ENCODE measurements at regions not wholly inside any gene's neighbourhood (a gene's known extent, or its start where the extent isn't known, plus 50 kb on each side); places are given as distances from the start of the nearest gene placed in this dataset.

DNA sequence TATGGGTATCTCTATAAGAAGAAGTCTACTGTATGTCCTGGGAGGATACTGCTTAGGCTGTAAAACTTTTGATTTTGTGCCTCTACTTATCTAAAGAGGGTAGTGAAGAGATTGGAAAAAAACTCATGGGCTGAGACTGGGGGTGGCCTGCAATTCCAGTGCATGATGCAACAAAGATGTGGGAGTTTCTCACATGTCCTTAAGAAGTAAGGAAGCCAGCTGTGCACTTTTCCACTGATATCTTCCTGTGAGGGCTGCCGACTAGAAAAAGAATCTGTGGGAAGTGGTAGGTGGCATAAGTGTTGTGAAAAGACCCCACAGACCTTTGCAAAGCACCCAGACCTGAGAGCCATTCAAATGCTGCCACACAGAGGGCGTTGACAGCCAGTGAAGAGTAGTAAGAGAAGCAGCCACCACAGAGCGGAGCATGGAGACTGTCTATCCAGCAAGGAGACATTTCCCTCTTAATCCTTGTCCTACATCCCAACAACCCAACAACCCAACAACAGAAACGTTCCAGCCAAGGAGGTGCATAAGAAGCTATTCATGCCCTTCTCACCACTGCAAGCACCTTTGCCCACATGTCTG, 65.1 kb downstream of the PFDN4 start:
- H3K4me3 ChIP-seq (ENCODE audit: insufficient read depth, low read depth, low read length) = no peak overlapping the region
- H3K27me3 ChIP-seq (ENCODE audit: control insufficient read depth, insufficient read depth, low read length) = no peaks in the 10 kb centered on the region
- H3K36me3 ChIP-seq (replicated peaks; ENCODE audit: control insufficient read depth, insufficient read depth, low read length) = no peaks in the 10 kb centered on the region
- DNase-seq = no peak

DNA sequence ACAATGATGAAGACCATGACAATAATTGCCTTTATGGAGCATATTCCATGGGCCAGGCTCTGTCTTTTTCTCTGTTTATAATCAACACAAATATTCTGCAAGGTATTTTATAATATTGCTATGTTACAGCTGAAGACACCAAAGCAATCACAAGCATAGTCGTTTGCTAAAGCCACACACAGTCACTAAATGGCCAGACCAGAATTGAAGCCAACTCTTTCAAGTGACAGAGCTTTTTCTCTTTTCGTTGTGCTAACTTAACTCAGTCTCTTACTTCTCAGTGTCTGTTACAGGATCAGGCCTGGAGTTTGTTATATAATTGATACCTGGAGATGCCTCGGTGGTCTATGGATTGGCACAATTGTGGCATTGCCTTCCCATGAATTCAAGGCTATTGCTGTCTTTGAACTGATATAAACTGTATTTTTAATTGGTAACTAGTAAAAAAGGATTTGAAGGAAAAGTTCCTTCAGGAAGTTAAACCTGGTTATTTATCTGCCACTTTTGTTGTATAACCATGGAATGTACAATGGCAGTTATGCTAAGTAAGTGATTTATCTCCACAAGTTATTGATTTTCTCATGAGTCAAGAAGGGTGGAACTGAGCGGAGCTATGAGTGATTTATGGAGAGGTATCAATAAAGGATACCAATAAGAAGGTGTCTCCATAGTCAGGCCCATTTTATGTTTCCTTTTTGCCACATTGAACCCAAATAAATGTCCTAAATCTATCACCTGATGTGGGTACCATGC, 67.6 kb downstream of the PFDN4 start:
- no peak overlapping the region for H3K4me3 ChIP-seq (ENCODE audit: insufficient read depth, low read depth, low read length)
- no peaks in the 10 kb centered on the region for H3K27me3 ChIP-seq (ENCODE audit: control insufficient read depth, insufficient read depth, low read length)
- H3K36me3 ChIP-seq (replicated peaks; ENCODE audit: control insufficient read depth, insufficient read depth, low read length) = no peaks in the 10 kb centered on the region
- DNase-seq = no peak

DNA sequence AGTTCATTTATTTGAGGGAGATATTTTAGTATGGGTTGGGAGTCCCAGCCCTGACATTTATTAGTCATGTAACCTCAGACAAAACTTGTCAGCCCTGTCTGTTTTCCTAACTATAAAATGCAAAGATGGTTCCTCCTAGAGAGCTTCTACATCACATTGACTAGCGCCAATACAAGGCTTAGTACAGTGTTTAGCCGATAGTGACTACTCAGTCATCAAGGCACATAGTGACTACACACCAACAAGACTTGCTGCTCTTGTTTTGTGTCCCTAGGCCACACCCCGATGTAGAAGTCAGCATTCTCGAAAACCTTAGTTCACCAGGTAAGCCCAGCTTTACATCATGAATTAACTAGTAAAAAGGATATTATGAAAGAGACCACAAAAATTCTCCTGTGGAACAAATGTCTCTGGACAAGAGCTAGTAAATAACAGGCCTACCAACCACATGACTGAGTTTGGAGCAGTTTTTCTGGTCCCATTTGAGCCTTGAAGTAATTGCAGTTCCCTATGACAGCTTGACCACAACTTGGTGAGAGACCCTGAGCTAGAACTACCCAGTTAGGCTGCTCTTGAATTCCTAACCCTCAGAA, 68.8 kb downstream of the PFDN4 start:
- H3K36me3 ChIP-seq (replicated peaks; ENCODE audit: control insufficient read depth, insufficient read depth, low read length) = no peaks in the 10 kb centered on the region
- no peaks in the 10 kb centered on the region for H3K27me3 ChIP-seq (ENCODE audit: control insufficient read depth, insufficient read depth, low read length)
- DNase-seq = no peak
- H3K4me3 ChIP-seq (ENCODE audit: insufficient read depth, low read depth, low read length) = no peak overlapping the region

DNA sequence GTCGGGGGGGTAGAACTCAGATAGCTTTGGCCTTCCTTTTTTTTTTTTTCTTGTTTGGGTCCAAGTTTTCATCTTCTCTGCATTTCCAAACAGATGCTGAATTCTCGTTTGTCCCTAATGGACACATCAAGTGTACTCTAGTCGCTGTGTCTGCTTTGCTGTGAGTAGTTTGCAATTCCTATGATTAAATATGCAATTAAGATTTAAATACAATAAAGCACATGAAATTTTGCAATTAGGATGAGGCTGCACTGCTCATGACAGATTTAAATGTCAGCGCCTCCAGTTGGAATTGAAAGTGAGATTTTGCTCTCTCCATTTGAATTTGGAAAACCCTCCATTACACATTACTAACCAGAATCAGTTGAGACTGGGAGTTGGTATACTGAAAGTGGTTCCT, 70.4 kb downstream of the PFDN4 start:
- DNase-seq = no peak
- Histone ChIP-seq H3K27me3 (ENCODE audit: control insufficient read depth, insufficient read depth, low read length) (no peaks in the 10 kb centered on the region), H3K36me3 (replicated peaks; ENCODE audit: control insufficient read depth, insufficient read depth, low read length) (no peaks in the 10 kb centered on the region), H3K4me3 (ENCODE audit: insufficient read depth, low read depth, low read length) (no peak overlapping the region)

DNA sequence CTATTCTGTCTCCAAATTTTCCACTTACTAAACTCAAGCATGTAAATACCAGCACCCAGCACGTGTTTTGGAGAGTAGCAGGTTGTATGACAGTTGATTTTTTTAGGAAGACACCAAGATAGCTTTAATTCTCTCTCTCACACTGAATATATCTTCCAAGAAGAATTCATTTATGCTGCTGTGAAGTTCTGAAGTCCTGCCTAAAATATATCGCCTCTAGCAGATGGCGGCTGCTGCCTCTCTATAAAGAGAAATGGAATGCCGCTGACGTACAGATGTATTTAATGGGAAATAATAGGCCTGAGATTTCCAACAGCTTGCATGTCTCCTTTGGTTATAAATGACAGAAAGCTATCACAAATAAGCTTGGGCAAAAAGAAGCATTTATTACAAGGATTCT, 74.7 kb downstream of the PFDN4 start:
- Histone ChIP-seq H3K27me3 (ENCODE audit: control insufficient read depth, insufficient read depth, low read length) (no peaks in the 10 kb centered on the region), H3K36me3 (replicated peaks; ENCODE audit: control insufficient read depth, insufficient read depth, low read length) (no peaks in the 10 kb centered on the region), H3K4me3 (ENCODE audit: insufficient read depth, low read depth, low read length) (no peak overlapping the region)
- no peak for DNase-seq

DNA sequence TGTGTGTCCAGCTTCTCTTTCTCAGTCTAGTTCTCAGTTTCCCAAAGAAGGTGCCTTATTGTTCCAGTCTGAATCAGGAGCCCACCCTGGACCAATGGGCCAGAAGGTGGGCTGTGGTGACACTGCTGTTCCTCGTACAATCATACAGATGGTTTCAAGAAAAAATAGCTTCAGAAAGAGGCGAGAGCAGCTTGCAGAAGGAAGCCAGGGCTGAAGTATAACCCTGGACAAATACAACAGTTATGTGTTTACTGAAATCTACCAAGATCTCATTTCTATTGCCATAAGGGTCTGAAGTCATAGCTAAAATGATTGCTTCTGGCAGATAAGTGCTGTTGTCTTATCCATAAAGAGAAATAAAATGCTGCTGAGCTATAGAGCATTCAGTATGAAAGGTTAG, 75.4 kb downstream of the PFDN4 start:
- no peaks in the 10 kb centered on the region for H3K27me3 ChIP-seq (ENCODE audit: control insufficient read depth, insufficient read depth, low read length)
- no peaks in the 10 kb centered on the region for H3K36me3 ChIP-seq (replicated peaks; ENCODE audit: control insufficient read depth, insufficient read depth, low read length)
- no peak overlapping the region for H3K4me3 ChIP-seq (ENCODE audit: insufficient read depth, low read depth, low read length)
- DNase-seq = no peak

DNA sequence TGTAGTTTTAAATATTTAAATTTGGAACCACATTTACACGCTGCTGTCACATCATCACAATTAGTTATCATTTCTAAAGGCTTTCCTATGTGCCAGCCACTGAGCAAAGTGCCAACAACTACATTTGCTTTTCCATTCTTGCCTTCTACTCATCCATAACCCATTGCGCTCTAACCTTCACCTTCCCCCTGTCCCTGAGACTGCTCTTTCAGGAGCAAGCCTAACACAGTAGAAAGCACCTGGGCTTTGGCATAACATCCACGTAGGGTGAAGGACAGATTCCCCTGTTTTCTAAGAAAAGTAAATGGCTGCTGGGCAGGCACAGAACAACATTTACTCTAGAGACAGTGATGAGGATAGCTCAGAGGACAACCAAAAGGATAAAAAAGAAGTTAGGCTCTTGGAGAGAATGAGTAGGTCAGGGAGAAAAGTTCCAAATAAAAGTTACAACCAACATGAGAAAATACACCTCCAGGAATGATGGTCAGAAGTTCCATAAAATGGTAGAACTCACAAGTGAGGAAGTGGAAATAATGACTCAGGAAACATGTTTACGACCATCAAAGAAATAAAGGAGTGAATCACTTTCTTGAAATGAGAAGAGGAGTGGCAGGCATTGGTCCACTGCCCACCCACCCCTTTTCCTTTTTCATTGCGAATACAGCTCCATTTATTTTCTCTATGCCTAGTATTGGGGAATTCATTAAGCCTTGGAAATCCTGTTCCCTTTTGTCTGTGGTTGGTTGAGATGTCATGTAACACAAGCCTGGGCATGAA, 77.2 kb downstream of the PFDN4 start:
- Histone ChIP-seq H3K36me3 (replicated peaks; ENCODE audit: control insufficient read depth, insufficient read depth, low read length) (no peaks in the 10 kb centered on the region), H3K27me3 (ENCODE audit: control insufficient read depth, insufficient read depth, low read length) (no peaks in the 10 kb centered on the region), H3K4me3 (ENCODE audit: insufficient read depth, low read depth, low read length) (no peak overlapping the region)
- DNase-seq = no peak

DNA sequence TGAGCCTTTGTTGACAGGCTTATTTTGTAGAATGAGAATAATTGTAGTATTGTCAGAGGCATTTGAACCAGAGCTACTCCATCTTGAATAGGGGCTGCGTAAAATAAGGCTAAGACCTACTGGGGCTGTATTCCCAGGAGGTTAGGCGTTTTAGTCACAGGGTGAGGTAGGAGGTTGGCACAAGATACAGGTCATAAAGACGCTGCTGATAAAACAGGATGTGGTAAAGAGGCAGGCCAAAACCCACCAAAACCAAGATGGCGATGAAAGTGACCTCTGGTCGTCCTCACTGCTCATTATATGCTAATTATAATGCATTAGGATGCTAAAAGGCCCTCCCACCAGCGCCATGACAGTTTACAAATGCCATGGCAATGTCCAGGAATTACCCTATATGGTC, 82.7 kb downstream of the PFDN4 start:
- no peaks in the 10 kb centered on the region for H3K36me3 ChIP-seq (replicated peaks; ENCODE audit: control insufficient read depth, insufficient read depth, low read length)
- H3K4me3 ChIP-seq (ENCODE audit: insufficient read depth, low read depth, low read length) = no peak overlapping the region
- H3K27me3 ChIP-seq (ENCODE audit: control insufficient read depth, insufficient read depth, low read length) = no peaks in the 10 kb centered on the region
- DNase-seq = no peak

DNA sequence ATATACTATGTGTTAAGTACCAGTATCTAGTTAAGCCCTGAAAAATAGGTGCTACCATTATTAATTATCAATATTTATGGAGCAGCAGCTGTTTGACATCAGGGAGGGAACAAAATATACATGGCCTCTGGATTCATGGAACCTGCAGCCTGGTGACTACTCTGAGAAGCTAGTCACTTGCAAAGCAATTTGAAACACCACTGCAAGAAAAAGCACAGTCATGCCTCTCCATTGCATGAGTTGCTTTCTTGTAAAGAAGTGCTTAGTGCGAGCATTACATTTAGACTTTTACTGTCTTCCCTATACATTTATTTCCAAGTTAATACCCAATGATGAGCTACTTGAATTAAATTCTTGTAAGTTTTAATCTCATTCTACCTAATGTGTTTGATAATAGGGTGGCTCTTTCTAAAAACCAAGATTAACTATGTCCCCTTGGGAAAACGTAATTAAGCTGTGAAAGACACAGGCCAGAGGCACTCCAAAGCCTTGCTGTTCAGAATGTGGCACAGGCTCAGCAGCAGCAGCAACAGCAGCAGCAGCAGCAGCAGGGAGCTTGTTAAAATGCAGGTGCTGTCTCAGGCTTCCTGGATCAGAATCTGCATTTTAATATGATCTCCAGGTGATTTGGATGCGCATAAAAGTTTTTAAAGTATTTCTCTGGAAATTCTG, 83.6 kb downstream of the PFDN4 start:
- Histone ChIP-seq H3K4me3 (ENCODE audit: insufficient read depth, low read depth, low read length) (no peak overlapping the region), H3K27me3 (ENCODE audit: control insufficient read depth, insufficient read depth, low read length) (no peaks in the 10 kb centered on the region)
- no peak for DNase-seq

DNA sequence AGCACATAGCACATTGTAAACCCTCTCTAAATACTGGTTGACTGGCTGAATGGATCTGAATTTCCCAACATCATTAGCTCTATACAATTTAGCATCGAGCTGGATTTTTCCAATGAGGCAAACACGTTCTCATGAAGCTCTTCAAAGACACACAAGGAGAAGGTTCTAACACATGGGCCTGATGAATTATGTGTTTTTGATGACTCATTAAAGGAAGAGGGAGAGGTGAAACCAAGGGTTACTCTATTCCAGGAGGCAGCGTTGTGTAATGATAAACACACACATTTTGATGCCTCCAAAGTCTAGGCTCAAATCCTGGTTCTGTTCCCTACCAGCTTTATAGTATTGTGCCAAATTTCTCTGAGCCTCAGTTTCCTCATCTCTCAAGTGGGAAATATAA, 84.3 kb downstream of the PFDN4 start:
- Histone ChIP-seq H3K27me3 (ENCODE audit: control insufficient read depth, insufficient read depth, low read length) (no peaks in the 10 kb centered on the region), H3K4me3 (ENCODE audit: insufficient read depth, low read depth, low read length) (no peak overlapping the region), H3K36me3 (replicated peaks; ENCODE audit: control insufficient read depth, insufficient read depth, low read length) (no peaks in the 10 kb centered on the region)
- no peak for DNase-seq

More for the DNA sequence above, 83.6 kb downstream of the PFDN4 start:
- no peaks in the 10 kb centered on the region for H3K36me3 ChIP-seq (replicated peaks; ENCODE audit: control insufficient read depth, insufficient read depth, low read length)

DNA sequence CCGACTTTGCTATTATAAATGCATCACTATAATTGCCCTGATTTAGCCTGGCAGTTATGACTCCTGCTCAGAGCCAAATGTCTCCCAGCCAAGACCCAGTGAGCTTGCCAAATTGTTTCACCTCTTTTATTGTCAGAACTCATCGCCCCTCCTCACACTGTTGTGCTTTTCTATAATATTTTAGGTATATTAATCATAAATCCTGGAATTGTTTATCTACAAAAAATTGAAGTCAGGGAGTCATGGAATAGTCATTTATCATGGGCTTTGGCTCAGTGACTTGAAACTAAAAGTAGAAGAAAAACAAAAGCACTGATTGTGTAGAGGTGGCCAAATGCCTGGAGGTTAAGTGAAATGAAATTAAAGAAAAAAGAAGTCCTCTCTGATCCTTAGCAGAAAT, 85.6 kb downstream of the PFDN4 start:
- Histone ChIP-seq H3K27me3 (ENCODE audit: control insufficient read depth, insufficient read depth, low read length) (no peaks in the 10 kb centered on the region), H3K4me3 (ENCODE audit: insufficient read depth, low read depth, low read length) (no peak overlapping the region), H3K36me3 (replicated peaks; ENCODE audit: control insufficient read depth, insufficient read depth, low read length) (no peaks in the 10 kb centered on the region)
- no peak for DNase-seq

DNA sequence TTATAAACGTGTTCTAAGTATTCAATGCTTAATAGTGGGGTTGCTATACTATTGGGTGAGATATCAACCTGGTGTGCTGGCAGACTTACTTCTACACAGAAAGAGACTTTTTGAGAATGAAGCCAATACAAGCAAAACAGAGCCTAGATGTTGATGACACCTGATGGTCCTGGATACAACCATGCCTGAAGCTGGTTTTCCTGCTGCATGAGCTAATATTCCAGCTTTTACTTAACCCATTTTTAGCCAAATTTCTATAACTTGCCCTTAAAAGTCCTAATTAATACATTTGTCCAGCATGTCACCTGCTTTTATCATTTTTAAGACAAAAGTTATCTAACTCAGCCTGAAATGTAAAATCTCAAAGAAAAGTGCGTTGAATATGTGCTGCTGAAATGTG, 86.2 kb downstream of the PFDN4 start:
- Histone ChIP-seq H3K27me3 (ENCODE audit: control insufficient read depth, insufficient read depth, low read length) (no peaks in the 10 kb centered on the region), H3K36me3 (replicated peaks; ENCODE audit: control insufficient read depth, insufficient read depth, low read length) (no peaks in the 10 kb centered on the region), H3K4me3 (ENCODE audit: insufficient read depth, low read depth, low read length) (no peak overlapping the region)
- no peak for DNase-seq

DNA sequence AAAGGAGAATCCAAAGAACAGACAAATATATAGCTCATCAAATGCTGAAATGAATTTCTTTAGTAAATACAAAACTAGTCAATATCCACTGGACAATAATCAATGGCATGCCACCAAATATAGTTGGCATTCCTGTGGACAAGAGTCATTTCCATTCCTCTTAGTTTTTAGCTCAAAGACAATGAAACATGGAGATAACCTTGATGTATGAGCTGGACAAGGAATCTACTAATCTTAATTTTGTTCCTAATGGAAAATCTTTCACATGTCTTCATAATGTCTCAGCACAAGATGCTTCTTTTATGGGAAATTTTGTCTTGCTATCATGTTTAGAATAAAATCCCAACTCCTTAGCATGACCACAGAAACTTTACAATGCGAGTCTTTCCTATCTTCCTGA, 87.8 kb downstream of the PFDN4 start:
- no peak overlapping the region for H3K4me3 ChIP-seq (ENCODE audit: insufficient read depth, low read depth, low read length)
- H3K36me3 ChIP-seq (replicated peaks; ENCODE audit: control insufficient read depth, insufficient read depth, low read length) = no peaks in the 10 kb centered on the region
- DNase-seq = no peak
- H3K27me3 ChIP-seq (ENCODE audit: control insufficient read depth, insufficient read depth, low read length) = no peaks in the 10 kb centered on the region

DNA sequence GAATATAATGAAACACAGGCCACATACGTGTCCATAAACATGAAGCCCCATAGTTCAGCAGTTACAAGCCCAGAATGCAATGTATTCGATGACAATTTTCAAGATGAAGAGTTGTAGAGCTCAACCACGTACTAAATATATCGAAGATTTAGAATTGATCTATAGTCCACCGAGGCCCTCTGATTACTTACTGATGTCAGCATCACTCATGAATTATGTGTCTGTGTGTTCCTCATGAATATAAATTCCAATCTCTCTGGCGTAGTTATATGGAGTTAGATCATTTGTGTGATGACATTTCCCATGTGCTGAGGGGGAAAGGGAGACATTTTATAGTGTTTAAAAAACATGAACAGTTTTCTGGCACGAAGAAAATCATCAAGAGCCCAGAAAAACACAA, 97.5 kb downstream of the PFDN4 start:
- Histone ChIP-seq H3K4me3 (ENCODE audit: insufficient read depth, low read depth, low read length) (no peak overlapping the region), H3K27me3 (ENCODE audit: control insufficient read depth, insufficient read depth, low read length) (no peaks in the 10 kb centered on the region), H3K36me3 (replicated peaks; ENCODE audit: control insufficient read depth, insufficient read depth, low read length) (no peaks in the 10 kb centered on the region)
- no peak for DNase-seq

All from H7 (cell line).